HEK293 (cell line): ENCODE measurements at regions not wholly inside any gene's neighbourhood (a gene's known extent, or its start where the extent isn't known, plus 50 kb on each side); places are given as distances from the start of the nearest gene placed in this dataset.
A peak's percentile ranks its signal among the peaks of the same experiment; 100 is the strongest.

ENCODE experiments used
- CTCF ChIA-PET: fragments of 350-600 bp; formaldehyde crosslinking; extraction: SDS; loops from one replicate; lab custom pipeline; 2021; ENCODE audit warnings: antibody characterized with exemption; lab: Yijun Ruan, JAX
- POLR2A ChIA-PET: fragments of 300-600 bp; formaldehyde crosslinking; extraction: SDS; loops from one replicate; lab custom pipeline; 2020; ENCODE audit warnings: antibody characterized with exemption, inconsistent platforms; lab: Yijun Ruan, JAX
- H3K27ac ChIP-seq: fragments of 200-500 bp; sonication (Bioruptor generic); 2 replicates; pipeline ENCODE4 v1.5.1; 2014; ENCODE audit warnings: low read depth, low read length, control low read depth, inconsistent platforms; ENCODE audit errors: extremely low read depth
- H3K36me3 ChIP-seq, 2 experiments: fragments of 200-500 bp in 1 of 2; sonication (Bioruptor generic) in 1 of 2; 1 replicate in 1 of 2; 2 replicates in 1 of 2; pipeline ENCODE4 v1.5.1; 2014 to 2017; ENCODE audit warnings: inconsistent platforms in 2 of 2, low read length in 2 of 2; ENCODE audit not compliant: control insufficient read depth in 2 of 2, insufficient read depth in 1 of 2
- H3K4me1 ChIP-seq: fragments of 200-500 bp; sonication (Bioruptor generic); 2 replicates; pipeline ENCODE4 v1.5.1; 2014; ENCODE audit warnings: mild to moderate bottlenecking, low read length, inconsistent platforms; ENCODE audit not compliant: control insufficient read depth, insufficient read depth
- H3K4me3 ChIP-seq: 2 replicates; pipeline ENCODE4 v1.5.1; 2011; ENCODE audit warnings: low read depth, mild to moderate bottlenecking, control low read depth, low read length, moderate library complexity
- H3K9me3 ChIP-seq: fragments of 200-500 bp; sonication (Bioruptor generic); 2 replicates; pipeline ENCODE4 v1.5.1; 2014; ENCODE audit warnings: low read depth, low read length, inconsistent platforms; ENCODE audit not compliant: control insufficient read depth, insufficient read depth
- EGR2 ChIP-seq: fragments of 450-650 bp; formaldehyde crosslinking; IDR thresholded peaks from 2 replicates; pipeline ENCODE4 v1.5.1; 2016; ENCODE audit warnings: low read depth, missing biosample characterization, missing genetic modification characterization
- FEZF1 ChIP-seq: fragments of 450-650 bp; formaldehyde crosslinking; IDR thresholded peaks from 2 replicates; pipeline ENCODE4 v1.5.1; 2016; ENCODE audit warnings: missing biosample characterization, missing genetic modification characterization
- GLI2 ChIP-seq: fragments of 450-650 bp; formaldehyde crosslinking; IDR thresholded peaks from 2 replicates; pipeline ENCODE4; 2017; ENCODE audit warnings: missing biosample characterization, missing genetic modification characterization, low read depth, borderline replicate concordance
- IKZF3 ChIP-seq: fragments of 450-650 bp; IDR thresholded peaks from 2 replicates; pipeline ENCODE4 v1.5.0; 2018; ENCODE audit warnings: missing biosample characterization, mild to moderate bottlenecking, missing genetic modification characterization, moderate library complexity
- KLF8 ChIP-seq: fragments of 450-650 bp; formaldehyde crosslinking; IDR thresholded peaks from 2 replicates; pipeline ENCODE4 v1.5.1; 2016; ENCODE audit warnings: missing biosample characterization, missing genetic modification characterization
- OSR2 ChIP-seq: fragments of 450-650 bp; formaldehyde crosslinking; IDR thresholded peaks from 2 replicates; pipeline ENCODE4 v1.5.1; 2016; ENCODE audit warnings: missing biosample characterization, missing genetic modification characterization
- SALL2 ChIP-seq: fragments of 450-650 bp; formaldehyde crosslinking; IDR thresholded peaks from 2 replicates; pipeline ENCODE4 v1.5.0; 2017; ENCODE audit warnings: missing biosample characterization, mild to moderate bottlenecking, missing genetic modification characterization, borderline replicate concordance
- SP7 ChIP-seq: fragments of 450-650 bp; formaldehyde crosslinking; IDR thresholded peaks from 2 replicates; pipeline ENCODE4 v1.5.1; 2016; ENCODE audit warnings: missing biosample characterization, missing genetic modification characterization
- YY2 ChIP-seq: fragments of 450-650 bp; formaldehyde crosslinking; IDR thresholded peaks from 2 replicates; pipeline ENCODE4 v1.5.1; 2016; ENCODE audit warnings: missing biosample characterization, missing genetic modification characterization
- ZFHX2 ChIP-seq: fragments of 450-650 bp; formaldehyde crosslinking; conservative IDR thresholded peaks from 2 replicates; pipeline ENCODE4 v1.5.1; 2016; ENCODE audit warnings: missing biosample characterization, missing genetic modification characterization
- ZNF114 ChIP-seq: fragments of 450-650 bp; formaldehyde crosslinking; IDR thresholded peaks from 2 replicates; pipeline ENCODE4 v1.5.0; 2017; ENCODE audit warnings: missing biosample characterization, missing genetic modification characterization
- ZNF174 ChIP-seq: fragments of 450-650 bp; formaldehyde crosslinking; IDR thresholded peaks from 2 replicates; pipeline ENCODE4 v1.5.0; 2017; ENCODE audit warnings: missing biosample characterization, mild to moderate bottlenecking, missing genetic modification characterization
- ZNF19 ChIP-seq: fragments of 450-650 bp; formaldehyde crosslinking; IDR thresholded peaks from 2 replicates; pipeline ENCODE4; 2016; ENCODE audit warnings: missing biosample characterization, missing genetic modification characterization, low read depth
- ZNF211 ChIP-seq: fragments of 450-650 bp; formaldehyde crosslinking; IDR thresholded peaks from 2 replicates; pipeline ENCODE4 v1.5.1; 2016; ENCODE audit warnings: low read depth, missing biosample characterization, missing genetic modification characterization
- ZNF223 ChIP-seq: fragments of 450-650 bp; formaldehyde crosslinking; IDR thresholded peaks from 2 replicates; pipeline ENCODE4 v1.5.1; 2016; ENCODE audit warnings: missing biosample characterization, missing genetic modification characterization
- ZNF292 ChIP-seq: fragments of 450-650 bp; formaldehyde crosslinking; IDR thresholded peaks from 2 replicates; pipeline ENCODE4 v1.5.1; 2016; ENCODE audit warnings: low read depth, missing biosample characterization, missing genetic modification characterization, borderline replicate concordance
- ZNF302 ChIP-seq: fragments of 450-650 bp; formaldehyde crosslinking; IDR thresholded peaks from 2 replicates; pipeline ENCODE4 v1.5.1; 2016; ENCODE audit warnings: missing biosample characterization, missing genetic modification characterization, low read depth
- ZNF311 ChIP-seq: fragments of 450-650 bp; formaldehyde crosslinking; IDR thresholded peaks from 2 replicates; pipeline ENCODE4 v1.5.1; 2017; ENCODE audit warnings: missing biosample characterization, missing genetic modification characterization, borderline replicate concordance
- ZNF335 ChIP-seq: fragments of 450-650 bp; formaldehyde crosslinking; conservative IDR thresholded peaks from 2 replicates; pipeline ENCODE4 v1.5.1; 2016; ENCODE audit warnings: missing biosample characterization, missing genetic modification characterization
- ZNF341 ChIP-seq: fragments of 450-650 bp; formaldehyde crosslinking; IDR thresholded peaks from 2 replicates; pipeline ENCODE4; 2016; ENCODE audit warnings: low read depth, missing biosample characterization, missing genetic modification characterization
- ZNF514 ChIP-seq: fragments of 450-650 bp; formaldehyde crosslinking; IDR thresholded peaks from 2 replicates; pipeline ENCODE4 v1.5.1; 2016; ENCODE audit warnings: missing biosample characterization, missing genetic modification characterization
- TF ChIP-seq, protein P1 (sequence below): fragments of 450-650 bp; formaldehyde crosslinking; IDR thresholded peaks from 2 replicates; pipeline ENCODE4 v1.5.1; 2016; ENCODE audit warnings: missing biosample characterization, missing genetic modification characterization
- TF ChIP-seq, protein P2 (sequence below): fragments of 450-650 bp; formaldehyde crosslinking; IDR thresholded peaks from 2 replicates; pipeline ENCODE4 v1.5.1; 2017; ENCODE audit warnings: missing biosample characterization, missing genetic modification characterization

DNA sequence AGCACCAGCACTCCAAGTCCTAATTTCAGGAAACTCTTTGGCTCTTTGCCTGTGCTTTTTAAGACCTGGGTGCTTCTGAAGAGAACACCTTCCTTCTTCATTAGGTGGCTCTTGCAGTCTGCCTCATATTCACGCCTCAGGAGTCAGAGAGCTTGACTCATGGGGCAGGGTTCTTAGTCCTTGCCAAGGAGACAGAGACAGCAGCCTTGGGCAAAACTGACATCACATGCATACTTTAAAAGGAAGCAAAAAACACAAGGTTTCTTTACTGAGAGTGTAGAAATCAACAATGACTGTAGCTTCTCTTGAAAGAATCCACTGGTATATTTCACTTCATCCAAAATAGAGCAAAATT lies 780.6 kb downstream of the INHBA start:
- H3K36me3 ChIP-seq = no peaks in the 10 kb centered on the region
- no peaks in the 10 kb centered on the region for H3K9me3 ChIP-seq
- H3K4me1 ChIP-seq = no peaks in the 10 kb centered on the region
- H3K4me3 ChIP-seq = no peak overlapping the region
- no peak overlapping the region for H3K27ac ChIP-seq
- POLR2A ChIA-PET = no interaction called here
- TF ChIP-seq ZNF335 (no peak), FEZF1 (tag by site-specific recombination) (no peak), SP7 (no peak), ZNF211 (tag by site-specific recombination) (no peak), ZNF114 (tag by site-specific recombination) (no peak)
- TF ChIP-seq, protein P1, sequence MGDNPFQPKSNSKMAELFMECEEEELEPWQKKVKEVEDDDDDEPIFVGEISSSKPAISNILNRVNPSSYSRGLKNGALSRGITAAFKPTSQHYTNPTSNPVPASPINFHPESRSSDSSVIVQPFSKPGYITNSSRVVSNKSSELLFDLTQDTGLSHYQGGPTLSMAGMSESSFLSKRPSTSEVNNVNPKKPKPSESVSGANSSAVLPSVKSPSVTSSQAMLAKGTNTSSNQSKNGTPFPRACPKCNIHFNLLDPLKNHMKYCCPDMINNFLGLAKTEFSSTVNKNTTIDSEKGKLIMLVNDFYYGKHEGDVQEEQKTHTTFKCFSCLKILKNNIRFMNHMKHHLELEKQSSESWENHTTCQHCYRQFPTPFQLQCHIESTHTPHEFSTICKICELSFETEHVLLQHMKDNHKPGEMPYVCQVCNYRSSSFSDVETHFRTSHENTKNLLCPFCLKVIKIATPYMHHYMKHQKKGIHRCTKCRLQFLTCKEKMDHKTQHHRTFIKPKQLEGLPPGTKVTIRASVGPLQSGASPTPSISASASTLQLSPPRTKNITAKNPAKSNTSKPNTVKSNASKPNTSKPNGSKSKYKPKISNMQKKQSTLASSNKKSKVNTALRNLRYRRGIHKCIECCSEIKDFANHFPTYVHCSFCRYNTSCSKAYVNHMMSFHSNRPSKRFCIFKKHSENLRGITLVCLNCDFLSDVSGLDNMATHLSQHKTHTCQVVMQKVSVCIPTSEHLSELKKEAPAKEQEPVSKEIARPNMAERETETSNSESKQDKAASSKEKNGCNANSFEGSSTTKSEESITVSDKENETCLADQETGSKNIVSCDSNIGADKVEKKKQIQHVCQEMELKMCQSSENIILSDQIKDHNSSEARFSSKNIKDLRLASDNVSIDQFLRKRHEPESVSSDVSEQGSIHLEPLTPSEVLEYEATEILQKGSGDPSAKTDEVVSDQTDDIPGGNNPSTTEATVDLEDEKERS (tag by site-specific recombination) = no peak
- TF ChIP-seq, all 188 proteins: peak for 0
- CTCF ChIA-PET = interaction anchor here (1.4 kb wide), 1 partner anchor 81 kb away, joined by 5 read pairs; no protein-coding TSS in a partner anchor

DNA sequence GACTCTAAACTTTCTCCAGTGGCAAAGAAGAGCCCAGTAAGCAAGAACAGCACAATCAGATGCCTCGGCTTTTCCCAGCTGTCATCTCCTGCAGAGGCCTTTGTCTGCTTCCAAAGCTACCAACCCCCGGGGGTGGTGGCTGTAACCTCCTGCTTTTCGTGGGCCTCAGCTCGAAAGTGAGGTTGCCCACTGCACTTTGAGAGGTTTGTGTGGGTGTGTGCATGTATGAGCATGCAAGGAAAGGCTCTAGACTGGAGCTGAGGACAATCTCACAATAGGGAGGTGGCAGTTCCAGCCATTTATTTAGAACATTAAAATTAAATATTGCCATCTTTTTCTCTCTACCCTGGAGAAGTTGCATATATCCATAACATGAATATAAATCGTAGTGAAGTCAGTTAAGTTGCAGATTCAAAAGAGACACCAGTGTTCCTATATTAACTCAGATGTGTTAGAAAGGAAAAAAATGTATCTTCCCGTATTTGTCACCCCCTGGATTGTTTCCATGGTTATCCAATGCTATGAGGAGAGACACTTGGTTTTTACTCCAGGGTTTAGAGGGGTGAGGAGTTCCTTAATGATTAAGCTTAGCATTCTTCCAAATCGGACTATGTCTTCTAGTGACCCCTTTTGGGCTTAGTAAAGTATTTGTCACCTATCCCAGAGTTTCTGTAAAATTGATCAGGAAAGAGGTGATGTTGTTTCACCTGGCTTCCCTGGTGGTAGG lies 781.1 kb downstream of the INHBA start:
- H3K9me3 ChIP-seq = no peaks in the 10 kb centered on the region
- CTCF ChIA-PET = interaction anchor here (0.7 to 1.4 kb wide), 2 partner anchors 81 to 154 kb away, joined by 3 to 5 read pairs; no protein-coding TSS in a partner anchor
- POLR2A ChIA-PET = no interaction called here
- no peak overlapping the region for H3K27ac ChIP-seq
- TF ChIP-seq ZNF19 (tag by site-specific recombination) (no peak), ZFHX2 (tag by site-specific recombination) (peak; percentile 59), EGR2 (tag by site-specific recombination) (peak; percentile 70; the same call in 1 of the 2 replicates)
- no peaks in the 10 kb centered on the region for H3K36me3 ChIP-seq
- H3K4me3 ChIP-seq = no peak overlapping the region
- H3K4me1 ChIP-seq = no peaks in the 10 kb centered on the region

DNA sequence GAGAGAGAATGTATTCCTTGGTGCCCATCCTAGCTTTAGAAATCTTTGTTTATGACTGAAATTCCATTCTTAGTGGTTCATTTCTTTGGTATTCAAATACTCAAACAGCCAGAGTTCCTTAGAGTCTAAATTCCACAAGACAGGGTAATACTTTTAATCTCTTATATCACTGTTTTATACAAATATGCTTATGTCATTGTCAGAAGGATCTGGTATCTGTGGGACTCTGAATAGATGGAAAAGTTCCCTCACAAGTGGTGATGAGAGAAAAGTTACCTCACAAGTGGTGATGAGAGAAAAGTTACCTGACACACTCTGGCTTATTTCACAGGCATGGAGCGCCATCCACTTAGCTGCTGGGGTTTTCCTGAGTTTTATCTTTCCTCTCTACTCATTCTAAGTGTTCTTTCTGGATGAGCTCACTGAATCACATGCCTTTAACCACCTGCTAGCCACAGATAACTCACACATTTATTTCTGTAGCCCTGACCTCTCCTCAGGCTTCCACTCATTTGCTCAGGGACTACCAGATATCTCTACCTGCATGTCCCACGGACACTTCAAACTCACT lies 784.0 kb downstream of the SUGCT start:
- Histone ChIP-seq H3K9me3 (no peaks in the 10 kb centered on the region; the same call in 1 of the 2 replicates), H3K27ac (no peak overlapping the region), H3K4me1 (no peaks in the 10 kb centered on the region), H3K36me3 (no peaks in the 10 kb centered on the region), H3K4me3 (no peak overlapping the region)
- ChIA-PET POLR2A (no interaction called here), CTCF (no interaction called here)
- TF ChIP-seq ZNF174 = no peak
- no peak for TF ChIP-seq KLF8 (tag by site-specific recombination)
- no peak for TF ChIP-seq ZNF302
- TF ChIP-seq, protein P2, sequence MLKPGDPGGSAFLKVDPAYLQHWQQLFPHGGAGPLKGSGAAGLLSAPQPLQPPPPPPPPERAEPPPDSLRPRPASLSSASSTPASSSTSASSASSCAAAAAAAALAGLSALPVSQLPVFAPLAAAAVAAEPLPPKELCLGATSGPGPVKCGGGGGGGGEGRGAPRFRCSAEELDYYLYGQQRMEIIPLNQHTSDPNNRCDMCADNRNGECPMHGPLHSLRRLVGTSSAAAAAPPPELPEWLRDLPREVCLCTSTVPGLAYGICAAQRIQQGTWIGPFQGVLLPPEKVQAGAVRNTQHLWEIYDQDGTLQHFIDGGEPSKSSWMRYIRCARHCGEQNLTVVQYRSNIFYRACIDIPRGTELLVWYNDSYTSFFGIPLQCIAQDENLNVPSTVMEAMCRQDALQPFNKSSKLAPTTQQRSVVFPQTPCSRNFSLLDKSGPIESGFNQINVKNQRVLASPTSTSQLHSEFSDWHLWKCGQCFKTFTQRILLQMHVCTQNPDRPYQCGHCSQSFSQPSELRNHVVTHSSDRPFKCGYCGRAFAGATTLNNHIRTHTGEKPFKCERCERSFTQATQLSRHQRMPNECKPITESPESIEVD = no peak
- TF ChIP-seq FEZF1 (tag by site-specific recombination) = no peak
- no peak for TF ChIP-seq GLI2 (tag by site-specific recombination)
- no peak for TF ChIP-seq ZNF292 (tag by site-specific recombination)
- TF ChIP-seq ZNF223 (tag by site-specific recombination) = no peak
- TF ChIP-seq ZNF311 (tag by site-specific recombination) = no peak
- TF ChIP-seq ZNF514 (tag by site-specific recombination) = no peak
- no peak for TF ChIP-seq YY2
- TF ChIP-seq OSR2 = no peak
- no peak for TF ChIP-seq SALL2 (tag by site-specific recombination)
- TF ChIP-seq IKZF3 (tag by site-specific recombination) = no peak
- TF ChIP-seq ZNF341 (tag by site-specific recombination) = no peak
